Liver (tissue), 8 donors: ENCODE measurements at regions not wholly inside any gene's neighbourhood (a gene's known extent, or its start where the extent isn't known, plus 50 kb on each side); places are given as distances from the start of the nearest gene placed in this dataset.
A peak's percentile ranks its signal among the peaks of the same experiment; 100 is the strongest.

Experiments
- DNase-seq: peaks from one replicate; pipeline ENCODE4 v3.0.0-alpha.2; 2017; ENCODE audit warnings: low spot score
- H3K27ac ChIP-seq, 2 donors: one replicate each; pipeline ENCODE4 v1.7.0; 2013; ENCODE audit warnings: inconsistent platforms in 2 of 2, low read length in 2 of 2, control low read depth in 1 of 2, low read depth in 1 of 2, mild to moderate bottlenecking in 1 of 2
- H3K27me3 ChIP-seq, 4 donors: one replicate each; pipeline versions ENCODE4 v1.6.1 to v1.7.0; 2013; ENCODE audit warnings: low read length in 3 of 4, inconsistent platforms in 1 of 4, mild to moderate bottlenecking in 1 of 4, moderate library complexity in 1 of 4; ENCODE audit not compliant: control insufficient read depth in 4 of 4, insufficient read depth in 4 of 4
- H3K36me3 ChIP-seq, 4 donors: one replicate each; pipeline versions ENCODE4 v1.6.1 to v1.7.0; 2013; ENCODE audit warnings: low read length in 3 of 4, mild to moderate bottlenecking in 3 of 4, low read depth in 1 of 4, moderate library complexity in 1 of 4; ENCODE audit not compliant: control insufficient read depth in 4 of 4, insufficient read depth in 3 of 4
- H3K4me1 ChIP-seq, 4 donors: one replicate each; pipeline versions ENCODE4 v1.6.1 to v1.7.0; 2013; ENCODE audit warnings: low read length in 3 of 4, mild to moderate bottlenecking in 3 of 4, moderate library complexity in 1 of 4; ENCODE audit not compliant: control insufficient read depth in 4 of 4, insufficient read depth in 4 of 4
- H3K4me3 ChIP-seq, 3 donors: one replicate each; pipeline versions ENCODE4 v1.6.1 to v1.7.0; 2013; ENCODE audit warnings: low read length in 3 of 3, control low read depth in 1 of 3, low read depth in 1 of 3, mild to moderate bottlenecking in 1 of 3
- H3K9ac ChIP-seq, 2 donors: one replicate each; pipeline ENCODE4 v1.7.0; 2013; ENCODE audit warnings: low read length in 2 of 2, mild to moderate bottlenecking in 2 of 2, moderate library complexity in 2 of 2, control low read depth in 1 of 2, low read depth in 1 of 2
- H3K9me3 ChIP-seq, 4 donors: one replicate each; pipeline versions ENCODE4 v1.6.1 to v1.7.0; 2013; ENCODE audit warnings: low read length in 3 of 4; ENCODE audit not compliant: control insufficient read depth in 4 of 4
- EGR1 ChIP-seq, 2 donors: IDR thresholded peaks; 2 replicates each; pipeline ENCODE4 v1.6.1; 2016 to 2018; ENCODE audit warnings: antibody characterized with exemption in 2 of 2, low read depth in 2 of 2
- FOXA1 ChIP-seq: IDR thresholded peaks from 2 replicates; pipeline ENCODE4 v1.6.1; 2016; ENCODE audit warnings: antibody characterized with exemption
- FOXA2 ChIP-seq: IDR thresholded peaks from 2 replicates; pipeline ENCODE4 v1.6.1; 2016; ENCODE audit warnings: antibody characterized with exemption
- GABPA ChIP-seq, 2 donors: IDR thresholded peaks in 1 of 2; conservative IDR thresholded peaks in 1 of 2; 2 replicates each; pipeline ENCODE4 v1.6.1; 2016; ENCODE audit warnings: antibody characterized with exemption in 2 of 2, mild to moderate bottlenecking in 1 of 2, moderate library complexity in 1 of 2
- HNF4A ChIP-seq, 2 donors: conservative IDR thresholded peaks; 2 replicates each; pipeline ENCODE4 v1.6.1; 2016; ENCODE audit warnings: antibody characterized with exemption in 2 of 2, mild to moderate bottlenecking in 2 of 2
- HNF4G ChIP-seq: IDR thresholded peaks from 2 replicates; pipeline ENCODE4 v1.6.1; 2016; ENCODE audit warnings: antibody characterized with exemption
- NR2F2 ChIP-seq: IDR thresholded peaks from 2 replicates; pipeline ENCODE4 v1.6.1; 2016; ENCODE audit warnings: antibody characterized with exemption
- RAD21 ChIP-seq, 2 donors: IDR thresholded peaks; 2 replicates each; pipeline ENCODE4 v1.6.1; 2016; ENCODE audit warnings: antibody characterized with exemption in 2 of 2, mild to moderate bottlenecking in 2 of 2
- RXRA ChIP-seq, 2 donors: IDR thresholded peaks; 2 replicates each; pipeline ENCODE4 v1.6.1; 2017 to 2018; ENCODE audit warnings: antibody characterized with exemption in 2 of 2, mild to moderate bottlenecking in 1 of 2
- SP1 ChIP-seq: IDR thresholded peaks from 2 replicates; pipeline ENCODE4 v1.6.1; 2018; ENCODE audit warnings: antibody characterized with exemption, mild to moderate bottlenecking
- TAF1 ChIP-seq: conservative IDR thresholded peaks from 2 replicates; pipeline ENCODE4 v1.6.1; 2016; ENCODE audit warnings: antibody characterized with exemption, mild to moderate bottlenecking
- YY1 ChIP-seq: IDR thresholded peaks from 2 replicates; pipeline ENCODE4 v1.6.1; 2016; ENCODE audit warnings: antibody characterized with exemption, mild to moderate bottlenecking
- WGBS: extraction: QIAGEN DNeasy Blood & Tissue Kit; methylation state at CpG from one replicate; pipeline ENCODE4 v1.1.7; 2013; 5-methylcytosine and 5-hydroxymethylcytosine counted together
- TF ChIP-seq, protein P1 (sequence below): IDR thresholded peaks from 2 replicates; pipeline ENCODE4 v1.6.1; 2016; ENCODE audit warnings: antibody characterized with exemption, mild to moderate bottlenecking
- TF ChIP-seq, protein P2 (sequence below): IDR thresholded peaks from 2 replicates; pipeline ENCODE4 v1.6.1; 2016; ENCODE audit warnings: antibody characterized with exemption
- TF ChIP-seq, protein P3 (sequence below): IDR thresholded peaks from 2 replicates; pipeline ENCODE4 v1.6.1; 2016; ENCODE audit warnings: antibody characterized with exemption
- TF ChIP-seq, protein P4 (sequence below): fragments of 150-350 bp; IDR thresholded peaks from 2 replicates; pipeline ENCODE4 v1.5.1; 2017; ENCODE audit warnings: improper control_type of control experiment, low read depth, low read length; ENCODE audit not compliant: missing input control
- TF ChIP-seq, protein P5 (sequence below): IDR thresholded peaks from 2 replicates; pipeline ENCODE4 v1.6.1; 2016; ENCODE audit warnings: antibody characterized with exemption
- donor health status: healthy.
- donor health status: healthy.
- donor health status: healthy.
- donor health status: healthy.
- donor health status: healthy.

DNA sequence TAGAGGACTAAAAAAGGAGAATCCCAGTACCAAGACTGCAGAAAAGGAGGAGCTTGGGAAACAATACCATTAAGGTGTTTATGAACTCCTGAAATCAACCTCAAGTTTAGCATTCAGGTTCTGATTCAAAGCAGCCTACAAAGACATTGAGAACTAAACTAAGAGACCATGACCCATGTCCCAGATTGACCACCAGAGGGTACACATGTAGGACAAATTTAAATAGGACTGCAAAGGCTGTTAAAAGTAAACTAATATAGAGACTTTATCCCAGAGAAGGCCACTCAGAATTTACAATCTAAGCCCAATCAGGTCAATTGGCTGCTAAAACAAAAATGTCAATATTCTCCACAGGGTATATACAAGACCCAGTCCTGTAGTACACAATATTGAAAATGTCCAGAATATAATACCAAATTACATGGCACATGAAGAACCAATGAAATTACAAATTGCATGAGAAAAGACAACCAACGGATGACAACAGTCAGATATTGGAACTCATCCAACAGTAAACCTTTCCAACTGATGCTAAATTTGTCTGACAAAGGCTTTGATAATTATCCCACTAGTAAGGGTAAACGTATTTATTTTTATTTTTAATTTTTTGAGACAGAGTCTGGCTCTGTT lies 682.4 kb downstream of the UQCRFS1 start:
- Histone ChIP-seq H3K36me3 (no peaks in the 10 kb centered on the region), H3K9me3 (no peaks in the 10 kb centered on the region), H3K4me3 (no peak overlapping the region), H3K4me1 (no peaks in the 10 kb centered on the region), H3K27me3 (no peaks in the 10 kb centered on the region), H3K27ac (no peak overlapping the region), H3K9ac (no peak overlapping the region)
- no peak for DNase-seq
- WGBS, result 82% methylated on average over 2 of the region's 2 CpGs
- TF ChIP-seq RAD21 (IDR thresholded peaks at IDR 0.05) (peak in 1 of 2 donors; percentile 31), RXRA (IDR thresholded peaks at IDR 0.05) (no peak)

DNA sequence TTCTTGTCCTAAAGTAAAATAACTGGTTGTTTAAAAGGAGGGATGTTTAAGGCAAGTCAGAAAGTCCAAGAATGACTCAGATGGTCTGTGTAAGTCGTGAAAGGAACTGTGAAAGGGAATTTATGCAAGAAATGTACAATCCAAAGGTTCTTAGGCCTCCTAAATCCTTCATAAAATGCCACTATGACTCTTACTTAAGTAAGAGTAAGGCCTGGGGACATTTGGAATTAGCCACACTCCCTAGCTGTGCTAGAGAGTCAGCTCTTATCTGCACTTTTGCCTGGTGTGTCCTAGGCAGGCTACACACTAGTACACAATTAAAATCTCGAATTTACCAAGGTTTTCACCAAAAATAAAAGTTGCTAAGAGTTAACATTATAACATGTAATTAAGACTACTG lies 686.9 kb downstream of the UQCRFS1 start:
- H3K4me1 ChIP-seq, result peaks cover 0 to 4% (median 2%) of the 10 kb centered on the region in 4 donors
- H3K36me3 ChIP-seq, result no peaks in the 10 kb centered on the region
- no peak overlapping the region for H3K9ac ChIP-seq
- no peak overlapping the region for H3K27ac ChIP-seq
- H3K9me3 ChIP-seq, result no peaks in the 10 kb centered on the region
- WGBS, result 78% methylated on average over 2 of the region's 2 CpGs
- H3K27me3 ChIP-seq, result no peaks in the 10 kb centered on the region
- no peak overlapping the region for H3K4me3 ChIP-seq
- DNase-seq, result no peak
- TF ChIP-seq EGR1 (IDR thresholded peaks at IDR 0.05; ENCODE audit: low read depth in 2 of 2), result no peak
- TF ChIP-seq, protein P1, sequence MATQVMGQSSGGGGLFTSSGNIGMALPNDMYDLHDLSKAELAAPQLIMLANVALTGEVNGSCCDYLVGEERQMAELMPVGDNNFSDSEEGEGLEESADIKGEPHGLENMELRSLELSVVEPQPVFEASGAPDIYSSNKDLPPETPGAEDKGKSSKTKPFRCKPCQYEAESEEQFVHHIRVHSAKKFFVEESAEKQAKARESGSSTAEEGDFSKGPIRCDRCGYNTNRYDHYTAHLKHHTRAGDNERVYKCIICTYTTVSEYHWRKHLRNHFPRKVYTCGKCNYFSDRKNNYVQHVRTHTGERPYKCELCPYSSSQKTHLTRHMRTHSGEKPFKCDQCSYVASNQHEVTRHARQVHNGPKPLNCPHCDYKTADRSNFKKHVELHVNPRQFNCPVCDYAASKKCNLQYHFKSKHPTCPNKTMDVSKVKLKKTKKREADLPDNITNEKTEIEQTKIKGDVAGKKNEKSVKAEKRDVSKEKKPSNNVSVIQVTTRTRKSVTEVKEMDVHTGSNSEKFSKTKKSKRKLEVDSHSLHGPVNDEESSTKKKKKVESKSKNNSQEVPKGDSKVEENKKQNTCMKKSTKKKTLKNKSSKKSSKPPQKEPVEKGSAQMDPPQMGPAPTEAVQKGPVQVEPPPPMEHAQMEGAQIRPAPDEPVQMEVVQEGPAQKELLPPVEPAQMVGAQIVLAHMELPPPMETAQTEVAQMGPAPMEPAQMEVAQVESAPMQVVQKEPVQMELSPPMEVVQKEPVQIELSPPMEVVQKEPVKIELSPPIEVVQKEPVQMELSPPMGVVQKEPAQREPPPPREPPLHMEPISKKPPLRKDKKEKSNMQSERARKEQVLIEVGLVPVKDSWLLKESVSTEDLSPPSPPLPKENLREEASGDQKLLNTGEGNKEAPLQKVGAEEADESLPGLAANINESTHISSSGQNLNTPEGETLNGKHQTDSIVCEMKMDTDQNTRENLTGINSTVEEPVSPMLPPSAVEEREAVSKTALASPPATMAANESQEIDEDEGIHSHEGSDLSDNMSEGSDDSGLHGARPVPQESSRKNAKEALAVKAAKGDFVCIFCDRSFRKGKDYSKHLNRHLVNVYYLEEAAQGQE, result no peak
- TF ChIP-seq NR2F2, result no peak
- TF ChIP-seq RXRA (IDR thresholded peaks at IDR 0.05), result no peak
- TF ChIP-seq FOXA2, result no peak

DNA sequence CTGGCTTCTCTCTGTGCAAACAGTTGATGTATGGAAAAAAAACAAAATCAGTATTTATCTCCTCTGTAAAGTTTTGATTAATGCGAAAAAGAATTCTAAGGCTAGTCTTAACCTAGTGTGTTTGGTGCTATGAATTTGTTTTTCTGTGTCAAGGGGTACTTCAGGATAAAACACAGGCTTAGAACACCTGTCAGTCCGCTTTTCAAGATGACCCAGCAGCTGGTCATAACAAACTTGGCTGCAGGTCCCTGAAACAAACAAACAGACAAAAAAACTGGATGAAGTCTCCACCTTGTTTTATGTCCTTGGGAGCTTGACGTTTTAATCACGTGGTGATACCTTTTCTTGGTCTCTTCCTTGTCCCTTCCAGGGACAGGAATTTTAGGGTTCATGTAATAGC lies 689.3 kb downstream of the UQCRFS1 start:
- Histone ChIP-seq H3K9ac (no peak overlapping the region), H3K4me1 (peaks cover 3 to 16% (median 13%) of the 10 kb centered on the region in 4 donors), H3K4me3 (no peak overlapping the region), H3K36me3 (no peaks in the 10 kb centered on the region), H3K27me3 (no peaks in the 10 kb centered on the region), H3K9me3 (no peaks in the 10 kb centered on the region), H3K27ac (no peak overlapping the region)
- DNase-seq, result no peak
- 53% methylated on average over 4 of the region's 4 CpGs for WGBS
- TF ChIP-seq YY1 (no peak), EGR1 (IDR thresholded peaks at IDR 0.05; ENCODE audit: low read depth in 2 of 2) (no peak), SP1 (no peak), RAD21 (IDR thresholded peaks at IDR 0.05) (no peak), GABPA (IDR thresholded peaks at IDR 0.05 in 1 of 2, conservative IDR thresholded peaks at IDR 0.05 in 1 of 2) (no peak), FOXA2 (no peak), TAF1 (no peak), FOXA1 (no peak), HNF4G (no peak), HNF4A (conservative IDR thresholded peaks at IDR 0.05) (no peak)
- TF ChIP-seq, protein P2, sequence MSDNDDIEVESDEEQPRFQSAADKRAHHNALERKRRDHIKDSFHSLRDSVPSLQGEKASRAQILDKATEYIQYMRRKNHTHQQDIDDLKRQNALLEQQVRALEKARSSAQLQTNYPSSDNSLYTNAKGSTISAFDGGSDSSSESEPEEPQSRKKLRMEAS, result no peak
- TF ChIP-seq, protein P3, sequence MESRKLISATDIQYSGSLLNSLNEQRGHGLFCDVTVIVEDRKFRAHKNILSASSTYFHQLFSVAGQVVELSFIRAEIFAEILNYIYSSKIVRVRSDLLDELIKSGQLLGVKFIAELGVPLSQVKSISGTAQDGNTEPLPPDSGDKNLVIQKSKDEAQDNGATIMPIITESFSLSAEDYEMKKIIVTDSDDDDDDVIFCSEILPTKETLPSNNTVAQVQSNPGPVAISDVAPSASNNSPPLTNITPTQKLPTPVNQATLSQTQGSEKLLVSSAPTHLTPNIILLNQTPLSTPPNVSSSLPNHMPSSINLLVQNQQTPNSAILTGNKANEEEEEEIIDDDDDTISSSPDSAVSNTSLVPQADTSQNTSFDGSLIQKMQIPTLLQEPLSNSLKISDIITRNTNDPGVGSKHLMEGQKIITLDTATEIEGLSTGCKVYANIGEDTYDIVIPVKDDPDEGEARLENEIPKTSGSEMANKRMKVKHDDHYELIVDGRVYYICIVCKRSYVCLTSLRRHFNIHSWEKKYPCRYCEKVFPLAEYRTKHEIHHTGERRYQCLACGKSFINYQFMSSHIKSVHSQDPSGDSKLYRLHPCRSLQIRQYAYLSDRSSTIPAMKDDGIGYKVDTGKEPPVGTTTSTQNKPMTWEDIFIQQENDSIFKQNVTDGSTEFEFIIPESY, result no peak
- TF ChIP-seq, protein P4, sequence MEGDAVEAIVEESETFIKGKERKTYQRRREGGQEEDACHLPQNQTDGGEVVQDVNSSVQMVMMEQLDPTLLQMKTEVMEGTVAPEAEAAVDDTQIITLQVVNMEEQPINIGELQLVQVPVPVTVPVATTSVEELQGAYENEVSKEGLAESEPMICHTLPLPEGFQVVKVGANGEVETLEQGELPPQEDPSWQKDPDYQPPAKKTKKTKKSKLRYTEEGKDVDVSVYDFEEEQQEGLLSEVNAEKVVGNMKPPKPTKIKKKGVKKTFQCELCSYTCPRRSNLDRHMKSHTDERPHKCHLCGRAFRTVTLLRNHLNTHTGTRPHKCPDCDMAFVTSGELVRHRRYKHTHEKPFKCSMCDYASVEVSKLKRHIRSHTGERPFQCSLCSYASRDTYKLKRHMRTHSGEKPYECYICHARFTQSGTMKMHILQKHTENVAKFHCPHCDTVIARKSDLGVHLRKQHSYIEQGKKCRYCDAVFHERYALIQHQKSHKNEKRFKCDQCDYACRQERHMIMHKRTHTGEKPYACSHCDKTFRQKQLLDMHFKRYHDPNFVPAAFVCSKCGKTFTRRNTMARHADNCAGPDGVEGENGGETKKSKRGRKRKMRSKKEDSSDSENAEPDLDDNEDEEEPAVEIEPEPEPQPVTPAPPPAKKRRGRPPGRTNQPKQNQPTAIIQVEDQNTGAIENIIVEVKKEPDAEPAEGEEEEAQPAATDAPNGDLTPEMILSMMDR, result no peak
- TF ChIP-seq, protein P5, sequence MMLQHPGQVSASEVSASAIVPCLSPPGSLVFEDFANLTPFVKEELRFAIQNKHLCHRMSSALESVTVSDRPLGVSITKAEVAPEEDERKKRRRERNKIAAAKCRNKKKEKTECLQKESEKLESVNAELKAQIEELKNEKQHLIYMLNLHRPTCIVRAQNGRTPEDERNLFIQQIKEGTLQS, result no peak
